ENCODE measurements at regions not wholly inside any gene's neighbourhood (a gene's known extent, or its start where the extent isn't known, plus 50 kb on each side); places are given as distances from the start of the nearest gene placed in this dataset.
"Not testable (repeated sequence)": the region's sequence is repeated elsewhere in the genome, so short reads cannot be mapped to it uniquely, and the experiment has no call there.

DNA sequence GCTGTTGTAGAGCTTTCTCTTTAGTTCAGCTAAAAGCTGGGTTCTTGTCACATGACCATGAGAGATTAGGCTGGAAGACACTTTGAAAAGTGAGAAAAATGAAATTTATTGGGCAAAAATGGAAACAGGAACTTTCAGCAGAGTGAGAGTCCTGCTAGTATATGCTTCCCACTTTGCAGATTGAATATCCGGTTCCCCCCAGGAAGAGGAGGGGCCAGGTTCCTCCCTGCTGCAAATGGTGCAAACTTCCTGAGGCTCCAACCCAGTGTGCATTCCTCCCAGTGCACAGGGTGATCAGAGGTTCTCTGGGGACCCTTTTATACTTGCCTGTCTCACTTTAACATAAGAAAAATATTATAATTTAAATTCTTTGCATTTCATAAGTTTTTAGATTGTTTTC is 119.9 kb upstream of the SPIN4 start:
- no peak for DNase-seq (ENCODE audit: low read depth in 3 of 3, low spot score in 2 of 3)

DNA sequence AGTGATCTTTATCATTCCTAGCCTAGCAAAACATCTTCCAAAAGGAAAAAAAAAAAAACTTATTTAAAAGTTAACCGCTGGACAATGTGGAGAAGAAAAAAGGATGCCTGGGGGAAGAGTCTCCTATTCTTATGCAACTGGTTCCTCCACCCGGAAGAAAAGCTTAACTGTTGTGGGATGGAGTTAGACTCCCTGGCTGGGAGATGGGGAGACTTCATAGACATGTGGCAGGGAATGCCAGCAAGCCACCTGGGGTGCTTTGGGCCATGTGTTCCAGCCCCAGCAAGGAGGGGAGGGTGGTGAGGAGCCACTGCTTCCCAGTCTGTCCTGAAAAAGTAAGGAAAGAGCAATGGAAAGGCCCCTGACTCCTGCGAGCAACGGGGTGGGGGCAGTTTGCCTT is 119.4 kb upstream of the SPIN4 start:
- no peak for DNase-seq (ENCODE audit: low read depth in 3 of 3, low spot score in 2 of 3)

GRCh38 chrX:63466690-63467089 is 115.6 kb upstream of the SPIN4 start:
- DNase-seq (ENCODE audit: low read depth in 3 of 3, low spot score in 2 of 3): no peak

DNA sequence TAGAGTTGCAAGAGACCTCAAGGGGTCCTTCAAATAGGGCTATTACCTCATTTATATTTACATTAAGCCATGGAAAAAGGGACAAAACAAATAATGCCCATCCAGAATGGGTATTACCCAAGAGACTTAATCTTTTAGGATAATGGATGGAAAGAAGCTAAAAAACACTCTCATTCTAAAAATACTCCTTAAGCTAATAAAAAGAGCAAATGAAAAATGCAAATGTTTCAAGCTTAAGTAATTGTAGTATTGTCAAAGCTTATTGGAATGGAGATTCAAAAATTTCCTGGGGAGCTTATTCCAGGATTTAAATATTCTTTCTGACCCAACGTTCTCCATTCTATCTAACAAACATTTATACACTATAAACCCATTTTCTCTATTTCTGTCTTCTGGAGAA is 107.8 kb upstream of the SPIN4 start:
- no peak for DNase-seq (ENCODE audit: low read depth in 3 of 3, low spot score in 2 of 3)

DNA sequence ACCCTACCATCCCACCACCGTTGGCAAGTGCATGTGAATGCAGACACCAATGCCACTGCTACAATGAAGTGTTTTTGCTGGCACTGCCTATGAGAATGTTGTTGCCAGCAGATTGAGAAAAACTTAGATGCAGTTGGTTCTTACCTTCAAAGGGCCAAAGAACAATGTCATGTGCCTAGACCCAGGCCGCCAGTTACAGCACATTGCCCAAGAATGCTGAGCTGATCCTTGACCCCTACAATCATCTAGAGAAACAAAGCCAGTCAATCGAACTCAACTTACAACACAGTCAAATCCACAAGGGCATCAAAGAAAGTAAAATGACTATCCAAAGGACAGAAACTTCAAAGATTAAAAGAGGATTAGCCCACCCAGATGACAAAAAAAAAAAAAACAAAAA is 102.4 kb upstream of the SPIN4 start:
- no peak for DNase-seq (ENCODE audit: low read depth in 3 of 3, low spot score in 2 of 3)

GRCh38 chrX:63441717-63442116 is 90.6 kb upstream of the SPIN4 start:
- no peak for DNase-seq (ENCODE audit: low read depth in 3 of 3, low spot score in 2 of 3)

GRCh38 chrX:63439580-63439979 is 88.4 kb upstream of the SPIN4 start:
- no peak for DNase-seq (ENCODE audit: low read depth in 3 of 3, low spot score in 2 of 3)

GRCh38 chrX:63436865-63437264 is 85.7 kb upstream of the SPIN4 start:
- DNase-seq (ENCODE audit: low read depth in 3 of 3, low spot score in 2 of 3): no peak

DNA sequence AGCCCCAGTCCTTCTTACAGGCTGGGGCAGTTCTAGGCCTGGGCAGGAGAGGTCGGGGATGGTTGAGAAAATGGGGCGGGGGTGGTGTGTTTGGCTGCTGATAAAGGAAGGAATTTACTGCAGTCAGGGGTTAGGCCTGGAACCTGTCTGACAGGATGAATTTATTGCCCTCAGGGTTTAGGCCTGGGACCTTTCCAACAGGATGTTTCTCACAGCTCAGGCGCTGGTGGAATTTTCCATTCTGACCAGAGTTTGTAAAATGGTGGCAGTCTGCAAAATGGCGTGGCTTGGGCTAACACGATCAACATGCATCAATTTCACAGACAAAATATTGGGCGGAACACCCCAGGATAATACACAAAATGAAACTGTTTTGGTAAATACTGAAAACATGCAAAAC is 83.5 kb upstream of the SPIN4 start:
- no peak for DNase-seq (ENCODE audit: low read depth in 3 of 3, low spot score in 2 of 3)

DNA sequence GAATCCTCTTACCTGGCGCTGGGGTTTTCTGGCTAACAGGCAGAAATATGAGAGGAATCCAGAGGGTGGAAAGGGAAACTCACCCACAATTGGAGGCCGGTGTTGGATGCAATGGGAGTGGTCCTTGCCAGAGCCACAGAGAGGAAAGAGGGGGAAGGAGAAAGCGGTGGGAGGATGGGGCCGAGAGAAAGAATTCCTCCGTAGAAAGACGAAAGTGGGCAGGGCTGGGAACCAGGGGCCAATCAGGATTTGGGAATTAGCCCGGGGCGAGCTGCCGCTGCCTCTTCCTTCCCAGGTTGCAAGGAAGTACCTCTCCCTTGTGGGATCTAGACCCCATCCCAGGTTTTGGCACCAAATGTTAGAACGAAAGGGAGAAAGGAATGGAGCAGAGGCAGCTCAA is 83.1 kb upstream of the SPIN4 start:
- DNase-seq (ENCODE audit: low read depth in 3 of 3, low spot score in 2 of 3): no peak

- DNase-seq (ENCODE audit: low read depth in 3 of 3, low spot score in 2 of 3): no peak
Observed at GRCh38 chrX:63430026-63430425, 78.9 kb upstream of the SPIN4 start.

DNA sequence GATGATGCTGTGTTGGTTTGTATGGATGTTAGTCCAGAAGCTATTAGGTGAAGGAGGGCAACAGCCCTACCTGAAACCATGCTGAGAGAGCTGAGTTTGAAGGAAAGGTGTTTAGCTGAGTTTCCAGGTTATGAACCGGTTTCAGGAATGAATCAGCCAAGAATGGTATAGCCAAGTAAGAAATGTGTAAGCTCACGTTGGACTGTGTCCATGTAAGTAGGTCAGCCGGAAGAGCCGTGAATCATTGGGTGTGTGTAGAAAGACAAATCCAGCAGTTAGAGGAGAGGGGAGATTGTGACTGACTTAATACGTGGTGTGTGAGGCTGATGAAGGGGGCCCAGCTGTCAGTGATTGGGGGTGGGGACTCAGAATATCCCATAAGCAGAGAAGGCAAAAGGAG is 77.2 kb upstream of the SPIN4 start:
- no peak for DNase-seq (ENCODE audit: low read depth in 3 of 3, low spot score in 2 of 3)

- no peak for DNase-seq (ENCODE audit: low read depth in 3 of 3, low spot score in 2 of 3)
Observed at GRCh38 chrX:63426519-63426918, 75.4 kb upstream of the SPIN4 start.

GRCh38 chrX:63424063-63424462 is 72.9 kb upstream of the SPIN4 start:
- no peak for DNase-seq (ENCODE audit: low read depth in 3 of 3, low spot score in 2 of 3)

DNA sequence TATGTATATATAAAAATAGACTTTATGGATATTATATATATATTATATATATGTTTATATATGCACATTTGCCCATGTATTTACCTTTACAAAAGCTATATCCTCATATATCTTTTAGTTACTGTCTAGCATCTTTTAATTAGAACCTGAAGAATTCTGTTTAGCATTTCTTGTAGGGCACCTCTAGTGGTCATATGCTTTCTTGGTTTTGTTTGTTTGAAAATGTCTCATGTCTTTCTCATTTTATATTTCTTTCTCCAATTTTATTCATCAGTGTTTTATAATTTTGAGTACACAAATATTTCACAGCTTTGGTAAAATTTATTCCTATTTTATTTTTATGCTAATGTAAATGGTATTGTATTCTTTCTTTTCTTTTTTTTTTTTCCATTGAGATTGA is 70.3 kb upstream of the SPIN4 start:
- DNase-seq (ENCODE audit: low read depth in 3 of 3, low spot score in 2 of 3): no peak

DNA sequence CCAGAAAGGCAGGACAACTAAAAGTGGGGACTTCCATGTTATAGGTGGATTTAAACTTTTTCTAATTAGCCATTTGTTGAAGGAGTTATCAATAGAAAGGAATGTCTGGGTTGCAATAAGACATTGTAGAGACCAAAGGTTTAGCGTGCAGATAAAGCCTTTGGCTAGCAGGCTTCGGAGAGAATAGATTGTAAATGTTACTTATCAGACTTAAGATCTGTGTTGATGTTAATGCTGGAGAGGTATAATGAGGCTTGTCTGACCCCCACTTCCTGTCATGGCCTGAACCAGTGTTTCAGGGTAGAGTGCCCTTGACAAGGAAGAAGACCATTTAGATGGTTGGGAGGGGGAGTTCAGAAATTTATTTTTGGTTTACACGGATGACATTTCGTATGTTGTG is 67.1 kb upstream of the SPIN4 start:
- DNase-seq (ENCODE audit: low read depth in 3 of 3, low spot score in 2 of 3): no peak

DNA sequence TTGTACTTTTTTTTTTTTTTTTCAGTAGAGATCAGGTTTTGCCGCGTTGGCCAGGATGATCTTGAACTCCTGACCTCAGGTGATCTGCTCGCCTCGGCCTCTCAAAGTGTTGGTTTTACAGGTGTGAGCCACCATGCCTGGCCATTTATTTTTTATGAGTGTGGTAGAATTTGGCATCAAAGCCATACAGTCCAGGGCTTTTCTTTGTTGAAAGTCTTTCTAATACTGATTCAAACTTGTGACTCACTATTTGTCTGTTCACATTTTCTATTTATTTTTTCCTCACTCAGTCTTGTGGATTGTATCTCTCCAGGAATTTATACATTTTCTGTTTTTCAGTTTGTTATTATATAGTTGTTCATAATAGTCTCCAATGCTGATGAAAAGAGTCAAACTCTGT is 66.5 kb upstream of the SPIN4 start:
- no peak for DNase-seq (ENCODE audit: low read depth in 3 of 3, low spot score in 2 of 3)

GRCh38 chrX:63409934-63410333 is 58.8 kb upstream of the SPIN4 start:
- DNase-seq (ENCODE audit: low read depth in 3 of 3, low spot score in 2 of 3): not testable (repeated sequence)

DNA sequence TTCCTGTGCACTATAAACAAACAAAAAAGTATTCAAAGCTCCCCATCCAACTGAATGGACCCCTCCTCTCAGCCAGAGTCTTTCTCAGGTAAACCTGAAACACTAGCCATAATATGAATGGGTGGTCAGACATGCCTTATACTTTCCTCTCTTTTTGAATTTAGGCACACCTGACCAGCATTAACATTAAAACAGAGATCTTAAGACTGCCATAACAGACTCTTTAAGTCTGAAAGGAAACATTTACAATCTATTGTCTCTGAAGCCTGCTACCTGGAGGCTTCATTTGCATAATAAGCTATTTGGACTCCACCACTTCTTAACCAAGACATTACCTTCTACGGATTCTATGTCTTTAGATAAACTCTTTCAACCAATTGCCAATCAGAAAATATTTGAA is 56.9 kb upstream of the SPIN4 start:
- no peak for DNase-seq (ENCODE audit: low read depth in 3 of 3, low spot score in 2 of 3)

GRCh38 chrX:63404332-63404731 is 53.2 kb upstream of the SPIN4 start:
- no peak for DNase-seq (ENCODE audit: low read depth in 3 of 3, low spot score in 2 of 3)

DNA sequence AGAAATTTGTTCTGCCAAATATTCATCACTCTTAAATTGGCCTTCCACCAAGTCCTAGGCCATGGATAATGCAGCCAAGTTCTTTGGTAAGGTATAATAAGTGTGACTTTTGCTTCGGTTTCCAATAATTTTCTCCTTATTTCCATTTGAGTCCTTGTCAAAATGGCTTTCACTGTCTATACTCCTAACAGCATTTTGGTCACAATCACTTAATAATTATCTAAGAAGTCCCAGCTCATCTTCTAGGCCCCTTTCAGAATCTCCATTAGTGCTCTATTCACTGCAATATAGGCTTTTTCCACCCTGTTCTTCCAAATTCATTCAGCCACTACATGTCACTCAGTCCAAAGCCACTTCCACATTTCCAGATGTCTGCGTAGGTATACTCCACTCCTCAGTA is 51.0 kb upstream of the SPIN4 start:
- no peak for DNase-seq (ENCODE audit: low read depth in 3 of 3, low spot score in 2 of 3)
